HG03469 (cell line): ENCODE measurements at regions not wholly inside any gene's neighbourhood (a gene's known extent, or its start where the extent isn't known, plus 50 kb on each side); places are given as distances from the start of the nearest gene placed in this dataset.
"Not testable (repeated sequence)": the region's sequence is repeated elsewhere in the genome, so short reads cannot be mapped to it uniquely, and the experiment has no call there.

Experiments used
- ATAC-seq: cut with Tn5 transposase; IDR thresholded peaks from one replicate; pipeline ENCODE4 v1.9.1; 2021; ENCODE audit warnings: mild to moderate bottlenecking, moderate library complexity, moderate number of reproducible peaks; ENCODE audit not compliant: unreplicated experiment

GRCh38 chr6:137707590-137708360 lies 159.3 kb upstream of the TNFAIP3 start:
- peak; percentile 39 for ATAC-seq

GRCh38 chr6:137708481-137708880 lies 158.6 kb upstream of the TNFAIP3 start:
- ATAC-seq, result no peak

DNA sequence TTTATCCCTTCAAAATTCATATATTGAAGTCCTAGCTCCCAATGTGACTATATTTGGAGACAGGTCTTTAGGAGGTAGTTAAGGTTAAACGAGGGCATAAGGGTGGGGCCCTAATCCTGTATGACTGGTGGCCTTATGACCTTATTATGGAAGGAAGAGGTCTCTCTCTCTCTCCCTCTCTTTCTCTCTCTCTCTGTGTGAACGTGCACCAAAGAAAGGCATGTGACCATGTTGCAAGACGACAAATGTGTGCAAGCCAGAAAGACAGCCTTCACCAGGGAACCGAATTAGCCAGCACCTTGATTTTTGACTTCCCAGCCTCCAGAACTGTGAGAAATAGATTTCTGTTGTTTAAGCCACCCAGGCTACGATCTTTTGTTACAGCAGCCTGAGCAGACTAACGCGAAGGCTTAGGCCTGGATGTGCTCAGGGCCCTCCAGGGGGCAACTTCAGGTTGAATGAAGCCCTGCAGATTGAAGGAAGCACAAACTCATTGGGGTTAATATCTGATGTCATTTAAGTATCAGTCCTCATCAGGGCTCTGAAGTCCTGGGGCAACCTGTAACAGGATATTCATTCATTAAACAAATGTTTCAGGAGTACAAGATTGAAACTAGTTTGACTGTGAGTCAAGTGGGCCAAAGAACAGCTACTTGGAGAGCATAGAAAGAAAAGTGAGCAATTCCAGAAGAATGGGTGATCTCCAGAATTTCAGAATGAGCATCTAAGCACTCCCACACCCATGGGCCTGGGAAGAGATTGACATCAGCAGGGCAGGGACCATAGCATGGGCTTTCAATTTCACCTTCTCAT lies 157.4 kb upstream of the TNFAIP3 start:
- ATAC-seq, result no peak

DNA sequence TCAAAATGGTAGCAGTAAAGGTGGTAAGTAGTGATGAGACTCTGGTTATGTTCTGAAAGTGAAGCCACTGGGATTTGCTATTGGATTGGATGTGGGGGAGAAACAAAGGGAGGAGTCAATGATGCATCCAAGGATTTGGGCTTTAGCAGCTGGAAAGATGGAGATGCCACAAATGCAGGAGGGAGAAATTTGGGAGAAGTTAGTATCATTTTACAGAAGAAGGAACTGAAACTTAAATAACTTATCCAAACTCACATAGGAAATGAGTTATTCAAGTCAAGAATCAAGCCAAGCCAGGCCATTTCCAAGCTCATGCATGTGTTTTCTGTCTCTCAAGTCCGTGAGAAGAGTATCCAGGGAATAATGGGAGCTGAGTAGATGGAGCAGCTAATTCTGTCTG lies 155.1 kb upstream of the TNFAIP3 start:
- no peak for ATAC-seq

DNA sequence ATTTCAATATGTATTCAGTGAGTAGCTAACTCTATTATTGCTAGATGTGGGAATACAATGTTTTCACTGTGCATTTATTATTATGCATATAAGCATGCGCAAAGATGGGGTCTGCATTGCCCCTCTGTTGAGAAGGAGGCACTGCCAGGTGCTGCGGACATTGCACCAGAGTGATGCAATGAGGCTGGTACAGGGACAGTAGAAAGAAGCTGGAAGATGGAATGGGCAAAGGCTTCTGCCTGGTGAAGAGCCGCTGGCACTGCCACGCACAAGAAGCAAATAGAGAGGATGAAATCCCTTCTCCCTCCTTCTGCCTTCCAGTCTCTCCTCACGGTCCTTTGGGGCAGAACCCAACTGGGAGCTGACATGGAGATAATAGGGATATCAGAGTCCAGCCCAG lies 154.5 kb upstream of the TNFAIP3 start:
- no peak for ATAC-seq

GRCh38 chr6:137715589-137716045 lies 151.4 kb upstream of the TNFAIP3 start:
- no peak for ATAC-seq

DNA sequence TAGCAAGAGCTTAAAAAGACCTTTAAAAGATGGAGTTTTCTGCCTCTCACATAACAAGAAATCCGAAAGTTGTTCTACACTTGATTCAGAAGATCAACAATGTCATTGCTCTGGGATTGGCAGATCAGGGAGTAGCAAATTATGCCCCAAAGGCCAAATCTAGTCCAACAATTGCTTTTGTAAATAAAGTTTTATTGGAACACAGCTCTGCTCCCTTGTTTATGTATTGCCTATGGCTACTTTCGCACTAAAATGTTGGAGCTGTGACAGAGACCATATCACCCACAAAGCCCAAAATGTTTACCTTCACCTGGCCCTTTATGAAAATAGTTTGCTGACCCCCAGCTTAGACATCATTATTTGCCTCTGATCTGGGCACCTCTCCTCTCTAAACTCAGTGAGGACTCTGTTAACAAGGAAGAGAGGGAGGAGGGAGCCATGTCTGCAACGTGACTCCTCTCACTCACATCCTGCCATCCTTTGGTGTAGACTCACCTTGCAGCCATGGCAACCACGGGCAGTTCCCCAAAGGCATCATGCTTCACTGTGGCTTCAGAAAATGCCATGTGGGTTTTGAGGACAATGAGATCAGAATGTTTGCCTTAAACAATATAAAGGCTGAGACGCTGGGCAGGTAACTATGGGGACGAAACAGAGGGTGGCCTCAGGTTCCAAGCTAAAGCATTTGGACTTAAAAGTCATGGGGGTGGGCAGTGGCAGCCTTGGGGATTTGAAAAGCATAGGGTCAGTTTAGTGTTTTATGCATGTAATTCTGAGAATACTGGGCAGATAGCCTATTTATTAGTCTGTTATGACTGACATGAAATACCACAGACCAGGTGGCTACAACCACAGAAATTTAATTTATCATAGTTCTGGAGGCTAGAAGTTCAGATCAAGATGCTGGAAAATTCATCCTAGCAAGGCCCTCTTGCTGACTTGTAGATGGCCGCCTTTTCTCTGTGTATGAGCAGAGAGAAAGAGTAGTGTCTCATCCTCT lies 149.7 kb upstream of the TNFAIP3 start:
- ATAC-seq, result no peak

DNA sequence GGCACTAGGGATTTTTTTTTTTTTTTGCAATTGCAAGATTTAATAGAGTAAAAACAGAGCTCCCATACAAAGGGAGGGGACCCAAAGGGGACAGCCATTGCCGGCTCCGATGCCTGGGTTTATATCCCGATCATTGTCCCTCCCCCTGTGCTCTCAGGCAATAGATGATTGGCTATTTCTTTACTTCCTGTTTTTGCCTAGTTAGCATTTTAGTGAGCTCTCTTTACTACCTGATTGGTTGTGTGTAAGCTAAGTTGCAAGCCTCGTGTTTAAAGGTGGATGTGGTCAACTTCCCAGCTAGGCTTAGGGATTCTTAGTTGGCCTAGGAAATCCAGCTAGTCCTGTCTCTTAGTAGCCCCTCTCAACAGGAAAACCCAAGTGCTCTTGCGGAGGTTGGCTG lies 148.2 kb upstream of the TNFAIP3 start:
- ATAC-seq, result not testable (repeated sequence)

- ATAC-seq, result no peak
Observed at GRCh38 chr6:137722749-137723272, 144.2 kb upstream of the TNFAIP3 start.

DNA sequence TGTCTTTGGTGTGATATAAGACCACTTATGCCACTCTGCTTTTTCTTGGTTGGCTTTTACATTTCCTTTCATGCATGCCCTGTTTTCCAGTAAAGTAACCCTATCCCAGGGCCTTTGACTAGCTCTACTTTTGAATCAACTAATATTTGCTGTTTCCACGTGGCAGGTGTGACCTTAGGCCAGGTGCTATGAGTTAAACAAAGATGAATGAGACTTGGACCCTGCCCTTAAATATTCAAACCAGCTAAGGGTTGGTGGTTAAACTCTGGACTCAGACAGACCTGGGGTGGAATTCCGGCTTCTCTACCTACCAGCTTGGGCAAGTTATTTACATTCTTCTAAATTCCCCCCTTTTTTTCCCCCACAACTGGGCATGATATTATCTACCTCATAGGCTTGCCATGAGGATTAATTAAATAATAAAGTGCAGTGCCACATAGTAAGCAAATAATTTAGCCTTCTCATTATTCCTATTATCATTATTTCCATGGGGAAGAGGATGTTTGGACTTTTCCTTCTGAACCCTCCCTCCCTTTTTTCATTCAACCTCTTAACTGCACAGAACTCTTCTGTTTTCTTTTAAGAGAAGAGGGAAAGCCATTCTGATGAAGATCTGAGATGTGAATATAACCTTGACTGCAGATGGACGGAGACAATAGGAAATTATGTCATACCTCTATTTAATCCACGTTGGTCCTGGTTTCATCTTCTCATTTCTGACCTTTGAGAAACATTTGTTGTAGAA lies 143.6 kb upstream of the TNFAIP3 start:
- ATAC-seq, result no peak

DNA sequence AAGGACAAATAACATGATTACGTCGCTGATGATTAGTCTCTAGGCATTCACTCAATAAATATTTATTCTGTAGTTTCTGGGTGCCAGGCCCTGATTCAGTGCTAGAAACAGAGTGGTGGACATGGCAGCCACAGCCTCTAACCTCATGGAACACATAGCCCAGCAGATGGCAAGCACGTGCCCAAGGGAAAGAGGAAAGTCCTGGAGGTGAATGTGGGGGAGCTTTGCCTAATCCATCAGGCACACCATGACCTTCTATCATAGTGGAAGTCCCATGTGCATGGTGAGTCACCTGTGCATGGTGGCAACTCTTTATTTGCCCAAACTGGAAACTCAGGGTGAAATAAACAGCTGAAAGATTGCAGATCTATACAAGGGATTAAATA lies 143.0 kb upstream of the TNFAIP3 start:
- no peak for ATAC-seq

GRCh38 chr6:137724495-137725211 lies 142.4 kb upstream of the TNFAIP3 start:
- no peak for ATAC-seq

DNA sequence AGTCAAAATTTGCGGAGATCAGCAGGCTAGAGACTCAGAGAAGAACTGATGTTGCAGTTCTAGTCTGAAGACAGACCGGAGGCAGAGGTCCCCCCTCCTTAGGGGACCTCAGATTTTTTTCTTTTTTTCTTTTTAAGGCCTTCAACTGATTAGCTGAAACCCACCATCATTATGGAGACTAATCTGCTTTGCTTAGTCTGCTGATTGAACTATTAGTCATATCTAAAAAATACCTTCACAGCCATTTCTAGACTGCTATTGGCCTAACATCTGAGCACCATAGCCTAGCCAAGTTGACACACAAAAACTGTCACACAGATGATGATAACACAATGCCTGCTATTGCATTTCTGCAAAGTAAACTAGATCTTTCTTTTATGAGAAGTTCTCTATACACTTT lies 141.1 kb upstream of the TNFAIP3 start:
- no peak for ATAC-seq

DNA sequence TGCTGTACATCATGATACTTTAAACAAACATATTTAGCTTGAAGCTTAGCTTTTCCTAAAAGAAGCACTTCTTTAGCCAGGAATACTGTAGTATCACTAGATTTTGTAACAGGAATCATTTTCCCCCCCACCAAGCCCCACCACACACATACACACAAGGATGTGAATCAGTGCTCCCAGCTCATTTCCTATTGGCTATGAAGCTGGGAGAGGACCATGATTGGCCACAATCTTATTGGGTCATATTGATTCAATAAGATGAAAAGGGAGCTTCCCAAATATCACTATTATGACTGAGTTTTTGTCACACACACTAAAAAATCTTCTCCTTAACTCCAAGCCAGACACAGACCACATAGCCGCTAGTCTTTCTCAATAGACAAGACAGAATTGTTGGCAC lies 140.5 kb upstream of the TNFAIP3 start:
- ATAC-seq, result no peak

DNA sequence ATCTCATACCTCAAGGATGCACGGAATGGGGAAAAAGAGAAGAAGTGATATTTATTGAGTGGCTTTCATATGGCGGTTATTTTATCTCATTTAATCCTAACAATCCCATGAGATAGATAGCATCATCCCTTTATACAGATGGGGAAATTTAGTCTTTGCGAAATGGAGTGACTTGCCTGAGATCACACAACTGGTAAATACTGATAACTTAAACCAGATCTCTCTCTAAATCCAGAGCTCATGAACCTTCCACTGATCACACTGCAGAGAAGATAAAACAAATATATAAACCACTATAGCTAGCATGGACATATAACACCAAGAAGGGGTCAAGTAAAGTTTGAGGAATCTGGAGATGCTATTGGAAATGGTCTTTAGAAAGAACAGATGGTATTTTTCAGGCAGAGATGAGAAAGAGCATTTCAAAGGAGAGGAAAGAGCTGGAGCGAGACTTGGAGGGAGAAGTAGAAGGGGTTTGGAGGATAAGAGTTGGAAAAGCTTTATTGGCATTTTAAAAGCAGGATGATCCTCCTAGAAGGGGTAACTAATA lies 139.8 kb upstream of the TNFAIP3 start:
- no peak for ATAC-seq

GRCh38 chr6:137728386-137729349 lies 138.4 kb upstream of the TNFAIP3 start:
- ATAC-seq, result no peak

DNA sequence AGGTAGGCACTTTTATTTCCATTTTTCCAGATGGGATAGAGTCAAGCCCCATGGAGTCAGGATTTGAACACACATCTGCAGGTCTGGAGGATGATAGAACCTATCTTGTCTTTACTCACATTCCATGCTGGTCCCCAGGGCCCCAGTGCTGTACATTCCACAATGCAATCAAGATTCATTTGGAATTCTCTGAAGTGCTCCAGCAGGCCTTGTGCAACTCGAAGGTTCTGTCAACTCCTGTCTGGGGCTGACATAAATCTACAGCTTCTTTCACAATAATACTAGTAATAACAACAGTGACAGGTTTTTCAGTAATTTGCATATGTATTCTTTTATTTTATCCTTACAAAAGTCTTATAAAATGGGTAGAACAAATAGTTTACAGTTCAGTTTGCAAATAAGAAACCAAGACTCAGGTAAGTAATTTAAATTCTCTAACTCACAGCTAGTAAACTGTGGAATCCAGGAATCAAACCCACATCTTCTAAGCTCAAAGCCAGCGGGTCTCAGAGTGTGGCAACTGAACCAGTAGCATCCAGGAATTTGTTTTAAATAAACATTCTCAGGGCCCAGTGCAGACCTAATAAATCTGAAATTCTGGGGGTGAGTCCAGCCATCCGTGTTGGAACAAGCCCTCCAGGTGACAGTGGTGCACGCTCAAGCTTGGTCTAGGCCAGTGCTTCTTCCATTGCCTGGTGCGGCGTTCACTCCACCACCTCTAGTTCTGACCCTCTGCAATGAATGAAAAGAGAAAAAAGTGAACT lies 137.0 kb upstream of the TNFAIP3 start:
- no peak for ATAC-seq
